ENCODE measurements at regions not wholly inside any gene's neighbourhood (a gene's known extent, or its start where the extent isn't known, plus 50 kb on each side); places are given as distances from the start of the nearest gene placed in this dataset.

- TF ChIP-seq CTCF (IDR thresholded peaks at IDR 0.05) (no peak), POLR2A (IDR thresholded peaks at IDR 0.05) (no peak), EP300 (IDR thresholded peaks at IDR 0.05) (no peak), POLR2AphosphoS5 (IDR thresholded peaks at IDR 0.05) (no peak)
- no peaks in the 10 kb centered on the region for H3K36me3 ChIP-seq
- DNase-seq, result no peak
- no peaks in the 10 kb centered on the region for H3K27me3 ChIP-seq
- no peaks in the 10 kb centered on the region for H3K4me1 ChIP-seq
- no peak overlapping the region for H3K4me3 ChIP-seq
- H3K9me3 ChIP-seq, result no peaks in the 10 kb centered on the region
- 88 to 99% (median 95%) methylated on average over 5 of the region's 5 CpGs for WGBS, 5 donors
- H3K27ac ChIP-seq, result no peak overlapping the region
- intact Hi-C loops (cut with DNase I; ENCODE audit: low total_unique reads), result no loop called here
Measured at GRCh38 chr7:81201188-81201587, 282.3 kb upstream of the SEMA3C start.

GRCh38 chr7:81198766-81199165 lies 279.9 kb upstream of the SEMA3C start:
- no peak for TF ChIP-seq EP300 (IDR thresholded peaks at IDR 0.05)
- no peak for TF ChIP-seq CTCF (IDR thresholded peaks at IDR 0.05)
- no peak for TF ChIP-seq POLR2AphosphoS5 (IDR thresholded peaks at IDR 0.05)
- TF ChIP-seq POLR2A (IDR thresholded peaks at IDR 0.05), result no peak
- Histone ChIP-seq H3K36me3 (no peaks in the 10 kb centered on the region), H3K27me3 (no peaks in the 10 kb centered on the region), H3K4me1 (no peaks in the 10 kb centered on the region), H3K27ac (no peak overlapping the region), H3K9me3 (no peaks in the 10 kb centered on the region), H3K4me3 (no peak overlapping the region)
- intact Hi-C loops (cut with DNase I; ENCODE audit: low total_unique reads), result no loop called here
- WGBS, 5 donors, result 50 to 79% (median 74%) methylated on average over 1 of the region's 1 CpG
- DNase-seq, result no peak

DNA sequence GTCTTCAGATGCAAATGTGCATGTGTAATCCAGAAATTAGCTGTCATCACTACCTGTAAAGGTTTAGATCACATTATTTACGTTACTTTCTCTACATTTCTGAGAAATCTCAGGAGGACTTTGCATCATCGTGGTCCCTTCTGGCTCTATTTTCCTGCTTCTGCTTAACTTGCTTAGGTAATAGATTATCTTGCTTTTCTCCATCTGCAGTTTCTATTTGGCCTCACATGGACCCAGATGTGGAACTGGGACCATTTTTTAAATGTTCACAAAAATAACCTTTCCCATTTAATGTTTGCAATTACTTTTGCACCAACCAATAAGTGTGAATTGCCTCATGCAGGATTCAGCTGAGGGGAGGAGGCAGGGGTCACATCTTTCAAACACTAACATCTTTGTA lies 278.4 kb upstream of the SEMA3C start:
- no peak for TF ChIP-seq CTCF (IDR thresholded peaks at IDR 0.05)
- WGBS, 5 donors, result 78 to 93% (median 87%) methylated on average over 2 of the region's 2 CpGs
- Histone ChIP-seq H3K36me3 (no peaks in the 10 kb centered on the region), H3K27me3 (no peaks in the 10 kb centered on the region), H3K27ac (no peak overlapping the region), H3K4me3 (no peak overlapping the region), H3K4me1 (no peaks in the 10 kb centered on the region), H3K9me3 (no peaks in the 10 kb centered on the region)
- intact Hi-C loops (cut with DNase I; ENCODE audit: low total_unique reads), result no loop called here
- DNase-seq, result no peak

GRCh38 chr7:81195033-81195432 lies 276.2 kb upstream of the SEMA3C start:
- intact Hi-C loops (cut with DNase I; ENCODE audit: low total_unique reads), result no loop called here
- Histone ChIP-seq H3K36me3 (no peaks in the 10 kb centered on the region), H3K27ac (no peak overlapping the region), H3K9me3 (no peaks in the 10 kb centered on the region), H3K4me3 (no peak overlapping the region), H3K4me1 (no peaks in the 10 kb centered on the region), H3K27me3 (no peaks in the 10 kb centered on the region)
- TF ChIP-seq POLR2AphosphoS5 (IDR thresholded peaks at IDR 0.05) (no peak), POLR2A (IDR thresholded peaks at IDR 0.05) (no peak), CTCF (IDR thresholded peaks at IDR 0.05) (no peak), EP300 (IDR thresholded peaks at IDR 0.05) (no peak)
- DNase-seq, result no peak
- WGBS, 5 donors, result 81 to 100% (median 100%) methylated on average over 1 of the region's 1 CpG
